ENCODE measurements at regions not wholly inside any gene's neighbourhood (a gene's known extent, or its start where the extent isn't known, plus 50 kb on each side); places are given as distances from the start of the nearest gene placed in this dataset.

DNA sequence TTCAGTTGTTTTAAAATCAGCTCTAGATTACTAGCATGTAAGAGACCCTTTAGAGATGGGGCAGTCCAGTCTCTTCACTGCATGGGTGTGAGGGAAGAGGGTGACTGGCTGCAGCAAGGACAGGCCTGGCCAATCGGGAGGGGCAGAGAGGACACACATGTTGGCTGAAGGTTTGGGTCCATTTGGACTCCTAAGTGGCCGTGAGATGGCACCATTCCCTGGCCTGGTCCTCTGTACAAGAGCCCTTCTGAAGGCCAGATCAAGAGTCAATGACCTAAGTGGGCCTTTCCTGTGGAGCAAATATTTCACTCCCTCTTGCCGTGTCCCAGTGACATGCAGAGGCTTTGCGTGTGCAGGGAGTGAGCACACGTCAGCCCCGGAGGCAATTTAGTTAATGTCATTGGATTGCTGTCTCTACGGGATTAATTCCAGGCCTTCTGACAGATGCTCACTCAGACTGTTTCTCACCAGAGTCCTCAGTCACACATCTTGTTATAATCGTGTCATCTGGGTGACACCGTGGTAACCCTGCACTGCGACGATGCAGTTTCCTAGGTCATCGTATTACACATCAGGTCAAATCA lies 613.0 kb downstream of the NPHP4 start:
- no peaks in the 10 kb centered on the region; the same call in 2 of the 3 replicates for H3K4me1 Mint-ChIP-seq
- no peak for ATAC-seq
- Histone ChIP-seq H3F3A (replicated peaks; ENCODE audit: low read depth) (no peaks in the 10 kb centered on the region), H3K4me1 (ENCODE audit: insufficient read depth) (no peaks in the 10 kb centered on the region), H3K79me2 (replicated peaks; ENCODE audit: insufficient read depth) (no peaks in the 10 kb centered on the region), H3K27me3 (ENCODE audit: insufficient read depth) (no peaks in the 10 kb centered on the region), H4K20me1 (replicated peaks; ENCODE audit: insufficient read depth) (no peaks in the 10 kb centered on the region), H3K27ac (ENCODE audit: low read depth) (no peak overlapping the region), H3K4me3 (no peak overlapping the region), H2AFZ (no peak overlapping the region), H3K36me3 (ENCODE audit: insufficient read depth) (no peaks in the 10 kb centered on the region), H3K9me2 (ENCODE audit: insufficient read depth) (no peaks in the 10 kb centered on the region), H3K4me2 (no peak overlapping the region)
- no peak overlapping the region for H3K4me3 Mint-ChIP-seq
- H3K27ac Mint-ChIP-seq, result no peak overlapping the region
- H3K36me3 Mint-ChIP-seq (ENCODE audit: low read depth), result 0 out of 3 replicates have a peak, but pooled peaks cover 3% of the 10 kb centered on the region
- no peaks in the 10 kb centered on the region for H3K27me3 Mint-ChIP-seq (ENCODE audit: insufficient read depth, low read depth, poor library complexity)
- DNase-seq (ENCODE audit: low spot score), result no peak
- peaks cover 35% of the 10 kb centered on the region for H3K9me3 Mint-ChIP-seq
- TF ChIP-seq, protein P1, sequence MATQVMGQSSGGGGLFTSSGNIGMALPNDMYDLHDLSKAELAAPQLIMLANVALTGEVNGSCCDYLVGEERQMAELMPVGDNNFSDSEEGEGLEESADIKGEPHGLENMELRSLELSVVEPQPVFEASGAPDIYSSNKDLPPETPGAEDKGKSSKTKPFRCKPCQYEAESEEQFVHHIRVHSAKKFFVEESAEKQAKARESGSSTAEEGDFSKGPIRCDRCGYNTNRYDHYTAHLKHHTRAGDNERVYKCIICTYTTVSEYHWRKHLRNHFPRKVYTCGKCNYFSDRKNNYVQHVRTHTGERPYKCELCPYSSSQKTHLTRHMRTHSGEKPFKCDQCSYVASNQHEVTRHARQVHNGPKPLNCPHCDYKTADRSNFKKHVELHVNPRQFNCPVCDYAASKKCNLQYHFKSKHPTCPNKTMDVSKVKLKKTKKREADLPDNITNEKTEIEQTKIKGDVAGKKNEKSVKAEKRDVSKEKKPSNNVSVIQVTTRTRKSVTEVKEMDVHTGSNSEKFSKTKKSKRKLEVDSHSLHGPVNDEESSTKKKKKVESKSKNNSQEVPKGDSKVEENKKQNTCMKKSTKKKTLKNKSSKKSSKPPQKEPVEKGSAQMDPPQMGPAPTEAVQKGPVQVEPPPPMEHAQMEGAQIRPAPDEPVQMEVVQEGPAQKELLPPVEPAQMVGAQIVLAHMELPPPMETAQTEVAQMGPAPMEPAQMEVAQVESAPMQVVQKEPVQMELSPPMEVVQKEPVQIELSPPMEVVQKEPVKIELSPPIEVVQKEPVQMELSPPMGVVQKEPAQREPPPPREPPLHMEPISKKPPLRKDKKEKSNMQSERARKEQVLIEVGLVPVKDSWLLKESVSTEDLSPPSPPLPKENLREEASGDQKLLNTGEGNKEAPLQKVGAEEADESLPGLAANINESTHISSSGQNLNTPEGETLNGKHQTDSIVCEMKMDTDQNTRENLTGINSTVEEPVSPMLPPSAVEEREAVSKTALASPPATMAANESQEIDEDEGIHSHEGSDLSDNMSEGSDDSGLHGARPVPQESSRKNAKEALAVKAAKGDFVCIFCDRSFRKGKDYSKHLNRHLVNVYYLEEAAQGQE (IDR thresholded peaks at IDR 0.05; ENCODE audit: unreplicated experiment), result no peak
- TF ChIP-seq ZNF462 (CRISPR knock-in tag; IDR thresholded peaks at IDR 0.05) (no peak), STAT1 (IDR thresholded peaks at IDR 0.05; ENCODE audit: unreplicated experiment) (no peak), EZH2phosphoT487 (IDR thresholded peaks at IDR 0.05; ENCODE audit: unreplicated experiment) (no peak), ZNF114 (CRISPR knock-in tag; IDR thresholded peaks at IDR 0.05) (no peak), EZH2 (IDR thresholded peaks at IDR 0.05; ENCODE audit: low read depth, unreplicated experiment) (no peak), ETS1 (IDR thresholded peaks at IDR 0.05) (no peak), NANOG (IDR thresholded peaks at IDR 0.05; ENCODE audit: borderline replicate concordance) (no peak)
